T-helper 2 cell (primary cell): ENCODE measurements at regions not wholly inside any gene's neighbourhood (a gene's known extent, or its start where the extent isn't known, plus 50 kb on each side); places are given as distances from the start of the nearest gene placed in this dataset.
"Not testable (repeated sequence)": the region's sequence is repeated elsewhere in the genome, so short reads cannot be mapped to it uniquely, and the experiment has no call there.

Experiments
- DNase-seq, 5 experiments: peaks; one replicate each; pipeline versions ENCODE4 v3.0.0 to v3.0.0-alpha.2; 2012 to 2022

GRCh38 chr5:62233083-62234046 lies 72.6 kb upstream of the KIF2A start:
- peak in 1 of 5 experiments; percentile 59 for DNase-seq

- DNase-seq = peak in 1 of 5 experiments; percentile 68
These were observed 69.4 kb upstream of the KIF2A start for GRCh38 chr5:62236593-62236992.

GRCh38 chr5:62237944-62238343 lies 68.1 kb upstream of the KIF2A start:
- DNase-seq = not testable (repeated sequence)

- DNase-seq = not testable (repeated sequence)
These were observed 67.4 kb upstream of the KIF2A start for GRCh38 chr5:62238584-62238983.

- DNase-seq = not testable (repeated sequence)
These were observed 65.5 kb upstream of the KIF2A start for GRCh38 chr5:62240494-62240893.

GRCh38 chr5:62242000-62242399 lies 64.0 kb upstream of the KIF2A start:
- not testable (repeated sequence) for DNase-seq

- DNase-seq = not testable (repeated sequence)
These were observed 63.0 kb upstream of the KIF2A start for GRCh38 chr5:62243046-62243445.

- not testable (repeated sequence) for DNase-seq
These were observed 57.8 kb upstream of the KIF2A start for GRCh38 chr5:62248192-62248591.

GRCh38 chr5:62250085-62250484 lies 55.9 kb upstream of the KIF2A start:
- DNase-seq = not testable (repeated sequence)

GRCh38 chr5:62250919-62251318 lies 55.1 kb upstream of the KIF2A start:
- not testable (repeated sequence) for DNase-seq

- not testable (repeated sequence) for DNase-seq
These were observed 53.5 kb upstream of the KIF2A start for GRCh38 chr5:62252519-62252918.

- not testable (repeated sequence) for DNase-seq
These were observed 50.5 kb upstream of the KIF2A start for GRCh38 chr5:62255551-62255950.

GRCh38 chr5:62256161-62257019 lies 49.6 kb upstream of the KIF2A start:
- peak in 2 of 5 experiments; percentile 23 to 85 for DNase-seq
